ENCODE measurements at regions not wholly inside any gene's neighbourhood (a gene's known extent, or its start where the extent isn't known, plus 50 kb on each side); places are given as distances from the start of the nearest gene placed in this dataset.

GRCh38 chr5:164578401-164578800 is 1073.0 kb downstream of the MAT2B start:
- H3K27me3 Mint-ChIP-seq = no peaks in the 10 kb centered on the region
- no peak for ATAC-seq (ENCODE audit: low read depth)
- POLR2A ChIA-PET = no interaction called here
- Histone ChIP-seq H3K27ac (ENCODE audit: low read length in 2 of 2) (no peak overlapping the region), H3K36me3 (replicated peaks in 1 of 2; ENCODE audit: control extremely low read depth in 1 of 2, control insufficient read depth in 1 of 2, extremely low read depth in 1 of 2, insufficient read depth in 2 of 2, low read length in 1 of 2) (no peaks in the 10 kb centered on the region), H3K4me1 (ENCODE audit: control insufficient read depth in 2 of 2, insufficient read depth in 2 of 2, low read length in 2 of 2) (no peaks in the 10 kb centered on the region), H3K79me2 (ENCODE audit: control insufficient read depth, insufficient read depth, low read length) (no peaks in the 10 kb centered on the region), H3K4me2 (replicated peaks; ENCODE audit: low read depth, low read length, poor library complexity, severe bottlenecking) (no peak overlapping the region), H2AFZ (ENCODE audit: insufficient read depth, low read depth, low read length, poor library complexity, severe bottlenecking) (no peak overlapping the region), H3K9ac (ENCODE audit: low read length) (no peak overlapping the region), H4K20me1 (ENCODE audit: control insufficient read depth, insufficient read depth, low read length, poor library complexity, severe bottlenecking) (no peaks in the 10 kb centered on the region), H3K27me3 (replicated peaks in 1 of 4; ENCODE audit: control extremely low read depth in 1 of 4, control insufficient read depth in 3 of 4, insufficient read depth in 4 of 4, low read length in 3 of 4) (no peaks in the 10 kb centered on the region), H3K9me3 (ENCODE audit: control extremely low read depth in 1 of 3, control insufficient read depth in 2 of 3, insufficient read depth in 1 of 3, low read length in 2 of 3) (no peaks in the 10 kb centered on the region), H3K4me3 (ENCODE audit: control extremely low read depth in 1 of 5, extremely low read depth in 1 of 5, insufficient read depth in 1 of 5, low read depth in 2 of 5, low read length in 4 of 5) (no peak overlapping the region)
- CTCF ChIA-PET = no interaction called here
- no peak for DNase-seq
- TF ChIP-seq EZH2 (IDR thresholded peaks at IDR 0.05; ENCODE audit: borderline replicate concordance, insufficient read depth, low read depth, low read length, poor library complexity, severe bottlenecking) = no peak
- no peaks in the 10 kb centered on the region for H3K9me3 Mint-ChIP-seq (ENCODE audit: insufficient read depth)
- H3K4me3 Mint-ChIP-seq = no peak overlapping the region
- H3K4me1 Mint-ChIP-seq = no peaks in the 10 kb centered on the region
- 80% methylated on average over 1 of the region's 5 CpGs for WGBS (ENCODE audit: insufficient coverage)
- intact Hi-C loops (cut with micrococcal nuclease) = no loop called here
- no peak overlapping the region for H3K27ac Mint-ChIP-seq

DNA sequence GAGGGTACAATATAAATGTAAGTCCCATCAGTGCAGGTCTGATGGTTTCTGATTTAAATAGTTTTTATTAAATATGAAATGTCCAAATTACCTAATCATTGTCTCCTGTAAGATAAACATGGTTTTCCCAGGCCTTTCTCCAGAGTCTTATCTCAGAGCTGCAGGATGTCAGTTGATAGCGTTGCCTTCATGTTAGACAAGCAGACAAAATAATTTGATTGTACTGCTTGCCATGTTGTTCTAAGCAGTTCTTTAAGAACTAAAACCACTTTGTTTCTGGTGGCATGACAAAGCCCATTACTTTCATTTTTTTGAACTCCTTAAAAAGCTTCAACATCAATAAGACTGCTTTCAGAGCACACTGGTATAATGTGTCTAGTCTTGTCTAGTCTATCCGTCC is 1073.5 kb downstream of the MAT2B start:
- Mint-ChIP-seq H3K4me3 (no peak overlapping the region), H3K9me3 (ENCODE audit: insufficient read depth) (no peaks in the 10 kb centered on the region), H3K27me3 (no peaks in the 10 kb centered on the region), H3K4me1 (no peaks in the 10 kb centered on the region), H3K27ac (no peak overlapping the region)
- DNase-seq = no peak
- ChIA-PET CTCF (no interaction called here), POLR2A (no interaction called here)
- no peak overlapping the region for H2AFZ ChIP-seq (ENCODE audit: insufficient read depth, low read depth, low read length, poor library complexity, severe bottlenecking)
- H3K9me3 ChIP-seq (ENCODE audit: control extremely low read depth in 1 of 3, control insufficient read depth in 2 of 3, insufficient read depth in 1 of 3, low read length in 2 of 3) = no peaks in the 10 kb centered on the region
- no peak overlapping the region for H3K4me2 ChIP-seq (replicated peaks; ENCODE audit: low read depth, low read length, poor library complexity, severe bottlenecking)
- intact Hi-C loops (cut with micrococcal nuclease) = no loop called here
- no peaks in the 10 kb centered on the region for H3K36me3 ChIP-seq (replicated peaks in 1 of 2; ENCODE audit: control extremely low read depth in 1 of 2, control insufficient read depth in 1 of 2, extremely low read depth in 1 of 2, insufficient read depth in 2 of 2, low read length in 1 of 2)
- H4K20me1 ChIP-seq (ENCODE audit: control insufficient read depth, insufficient read depth, low read length, poor library complexity, severe bottlenecking) = no peaks in the 10 kb centered on the region
- WGBS (ENCODE audit: insufficient coverage) = 60% methylated on average over 1 of the region's 2 CpGs
- H3K27me3 ChIP-seq (replicated peaks in 1 of 4; ENCODE audit: control extremely low read depth in 1 of 4, control insufficient read depth in 3 of 4, insufficient read depth in 4 of 4, low read length in 3 of 4) = no peaks in the 10 kb centered on the region
- H3K4me3 ChIP-seq (ENCODE audit: control extremely low read depth in 1 of 5, extremely low read depth in 1 of 5, insufficient read depth in 1 of 5, low read depth in 2 of 5, low read length in 4 of 5) = no peak overlapping the region
- no peak for ATAC-seq (ENCODE audit: low read depth)
- TF ChIP-seq, protein P1, sequence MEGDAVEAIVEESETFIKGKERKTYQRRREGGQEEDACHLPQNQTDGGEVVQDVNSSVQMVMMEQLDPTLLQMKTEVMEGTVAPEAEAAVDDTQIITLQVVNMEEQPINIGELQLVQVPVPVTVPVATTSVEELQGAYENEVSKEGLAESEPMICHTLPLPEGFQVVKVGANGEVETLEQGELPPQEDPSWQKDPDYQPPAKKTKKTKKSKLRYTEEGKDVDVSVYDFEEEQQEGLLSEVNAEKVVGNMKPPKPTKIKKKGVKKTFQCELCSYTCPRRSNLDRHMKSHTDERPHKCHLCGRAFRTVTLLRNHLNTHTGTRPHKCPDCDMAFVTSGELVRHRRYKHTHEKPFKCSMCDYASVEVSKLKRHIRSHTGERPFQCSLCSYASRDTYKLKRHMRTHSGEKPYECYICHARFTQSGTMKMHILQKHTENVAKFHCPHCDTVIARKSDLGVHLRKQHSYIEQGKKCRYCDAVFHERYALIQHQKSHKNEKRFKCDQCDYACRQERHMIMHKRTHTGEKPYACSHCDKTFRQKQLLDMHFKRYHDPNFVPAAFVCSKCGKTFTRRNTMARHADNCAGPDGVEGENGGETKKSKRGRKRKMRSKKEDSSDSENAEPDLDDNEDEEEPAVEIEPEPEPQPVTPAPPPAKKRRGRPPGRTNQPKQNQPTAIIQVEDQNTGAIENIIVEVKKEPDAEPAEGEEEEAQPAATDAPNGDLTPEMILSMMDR (IDR thresholded peaks at IDR 0.05) = no peak
- no peak for TF ChIP-seq EZH2 (IDR thresholded peaks at IDR 0.05; ENCODE audit: borderline replicate concordance, insufficient read depth, low read depth, low read length, poor library complexity, severe bottlenecking)
- no peaks in the 10 kb centered on the region for H3K4me1 ChIP-seq (ENCODE audit: control insufficient read depth in 2 of 2, insufficient read depth in 2 of 2, low read length in 2 of 2)
- H3K27ac ChIP-seq (ENCODE audit: low read length in 2 of 2) = no peak overlapping the region
- H3K9ac ChIP-seq (ENCODE audit: low read length) = no peak overlapping the region
- no peaks in the 10 kb centered on the region for H3K79me2 ChIP-seq (ENCODE audit: control insufficient read depth, insufficient read depth, low read length)
